HL-60 (cell line): ENCODE measurements at regions not wholly inside any gene's neighbourhood (a gene's known extent, or its start where the extent isn't known, plus 50 kb on each side); places are given as distances from the start of the nearest gene placed in this dataset.

Source experiments
- DNase-seq, 2 experiments: peaks; one replicate each; pipeline ENCODE4 v3.0.0-alpha.2; 2010 to 2020; ENCODE audit warnings: low read depth in 1 of 2, low spot score in 1 of 2
- H3K27ac ChIP-seq: fragments of 250-450 bp; sonication (Bioruptor Pico); replicated peaks from 2 replicates; pipeline ENCODE4 v1.5.1; 2020; ENCODE audit warnings: mild to moderate bottlenecking, moderate library complexity
- H3K27me3 ChIP-seq: fragments of 250-450 bp; sonication (Bioruptor Pico); 2 replicates; pipeline ENCODE4 v1.5.1; 2021; ENCODE audit warnings: mild to moderate bottlenecking, moderate library complexity; ENCODE audit not compliant: insufficient read depth, poor library complexity, severe bottlenecking
- H3K4me3 ChIP-seq: replicated peaks from 2 replicates; pipeline ENCODE4 v1.5.1; 2011; ENCODE audit warnings: mild to moderate bottlenecking, control low read depth, low read length; ENCODE audit not compliant: insufficient read depth
- GABPA ChIP-seq: IDR thresholded peaks from 2 replicates; pipeline ENCODE4 v1.6.1; 2012; ENCODE audit warnings: low read depth
- POLR2AphosphoS5 ChIP-seq: IDR thresholded peaks from 2 replicates; pipeline ENCODE4 v1.6.1; 2012; ENCODE audit warnings: low read depth
- SPI1 ChIP-seq: IDR thresholded peaks from 2 replicates; pipeline ENCODE4 v1.6.1; 2012; ENCODE audit warnings: low read depth, mild to moderate bottlenecking, borderline replicate concordance
- TF ChIP-seq, protein P1 (sequence below): IDR thresholded peaks from one replicate; pipeline ENCODE4 v1.5.1; 2011; ENCODE audit warnings: low read length, control low read depth, inconsistent platforms; ENCODE audit not compliant: insufficient read depth
- TF ChIP-seq, protein P2 (sequence below): IDR thresholded peaks from 2 replicates; pipeline ENCODE4 v1.6.1; 2012; ENCODE audit warnings: low read depth; ENCODE audit not compliant: insufficient replicate concordance

DNA sequence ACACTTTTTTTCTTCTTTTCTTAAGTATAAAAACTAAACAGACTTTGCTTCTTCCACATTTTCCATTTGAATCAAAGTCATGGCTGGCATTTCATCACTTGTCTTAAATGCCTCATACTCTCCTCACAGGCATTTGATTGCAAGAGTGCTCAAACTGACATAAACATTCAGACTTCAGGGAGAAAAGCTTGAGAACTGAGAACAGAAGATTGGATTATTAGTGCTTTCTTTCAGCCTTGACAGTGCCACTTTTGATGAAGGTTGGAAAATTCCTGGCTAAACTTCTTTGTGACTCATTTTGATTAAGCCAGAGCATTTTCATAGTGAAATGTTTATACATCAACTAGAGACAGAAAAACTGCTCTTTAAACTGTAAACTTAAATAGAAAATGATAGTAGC, 544.4 kb downstream of the DIPK2A start:
- no peak for TF ChIP-seq SPI1
- TF ChIP-seq POLR2AphosphoS5: no peak
- no peak for TF ChIP-seq GABPA
- TF ChIP-seq, protein P1, sequence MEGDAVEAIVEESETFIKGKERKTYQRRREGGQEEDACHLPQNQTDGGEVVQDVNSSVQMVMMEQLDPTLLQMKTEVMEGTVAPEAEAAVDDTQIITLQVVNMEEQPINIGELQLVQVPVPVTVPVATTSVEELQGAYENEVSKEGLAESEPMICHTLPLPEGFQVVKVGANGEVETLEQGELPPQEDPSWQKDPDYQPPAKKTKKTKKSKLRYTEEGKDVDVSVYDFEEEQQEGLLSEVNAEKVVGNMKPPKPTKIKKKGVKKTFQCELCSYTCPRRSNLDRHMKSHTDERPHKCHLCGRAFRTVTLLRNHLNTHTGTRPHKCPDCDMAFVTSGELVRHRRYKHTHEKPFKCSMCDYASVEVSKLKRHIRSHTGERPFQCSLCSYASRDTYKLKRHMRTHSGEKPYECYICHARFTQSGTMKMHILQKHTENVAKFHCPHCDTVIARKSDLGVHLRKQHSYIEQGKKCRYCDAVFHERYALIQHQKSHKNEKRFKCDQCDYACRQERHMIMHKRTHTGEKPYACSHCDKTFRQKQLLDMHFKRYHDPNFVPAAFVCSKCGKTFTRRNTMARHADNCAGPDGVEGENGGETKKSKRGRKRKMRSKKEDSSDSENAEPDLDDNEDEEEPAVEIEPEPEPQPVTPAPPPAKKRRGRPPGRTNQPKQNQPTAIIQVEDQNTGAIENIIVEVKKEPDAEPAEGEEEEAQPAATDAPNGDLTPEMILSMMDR: no peak
- TF ChIP-seq, protein P2, sequence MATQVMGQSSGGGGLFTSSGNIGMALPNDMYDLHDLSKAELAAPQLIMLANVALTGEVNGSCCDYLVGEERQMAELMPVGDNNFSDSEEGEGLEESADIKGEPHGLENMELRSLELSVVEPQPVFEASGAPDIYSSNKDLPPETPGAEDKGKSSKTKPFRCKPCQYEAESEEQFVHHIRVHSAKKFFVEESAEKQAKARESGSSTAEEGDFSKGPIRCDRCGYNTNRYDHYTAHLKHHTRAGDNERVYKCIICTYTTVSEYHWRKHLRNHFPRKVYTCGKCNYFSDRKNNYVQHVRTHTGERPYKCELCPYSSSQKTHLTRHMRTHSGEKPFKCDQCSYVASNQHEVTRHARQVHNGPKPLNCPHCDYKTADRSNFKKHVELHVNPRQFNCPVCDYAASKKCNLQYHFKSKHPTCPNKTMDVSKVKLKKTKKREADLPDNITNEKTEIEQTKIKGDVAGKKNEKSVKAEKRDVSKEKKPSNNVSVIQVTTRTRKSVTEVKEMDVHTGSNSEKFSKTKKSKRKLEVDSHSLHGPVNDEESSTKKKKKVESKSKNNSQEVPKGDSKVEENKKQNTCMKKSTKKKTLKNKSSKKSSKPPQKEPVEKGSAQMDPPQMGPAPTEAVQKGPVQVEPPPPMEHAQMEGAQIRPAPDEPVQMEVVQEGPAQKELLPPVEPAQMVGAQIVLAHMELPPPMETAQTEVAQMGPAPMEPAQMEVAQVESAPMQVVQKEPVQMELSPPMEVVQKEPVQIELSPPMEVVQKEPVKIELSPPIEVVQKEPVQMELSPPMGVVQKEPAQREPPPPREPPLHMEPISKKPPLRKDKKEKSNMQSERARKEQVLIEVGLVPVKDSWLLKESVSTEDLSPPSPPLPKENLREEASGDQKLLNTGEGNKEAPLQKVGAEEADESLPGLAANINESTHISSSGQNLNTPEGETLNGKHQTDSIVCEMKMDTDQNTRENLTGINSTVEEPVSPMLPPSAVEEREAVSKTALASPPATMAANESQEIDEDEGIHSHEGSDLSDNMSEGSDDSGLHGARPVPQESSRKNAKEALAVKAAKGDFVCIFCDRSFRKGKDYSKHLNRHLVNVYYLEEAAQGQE: no peak
- DNase-seq: no peak
- H3K4me3 ChIP-seq: no peak overlapping the region
- H3K27me3 ChIP-seq: no peaks in the 10 kb centered on the region
- H3K27ac ChIP-seq: no peak overlapping the region

DNA sequence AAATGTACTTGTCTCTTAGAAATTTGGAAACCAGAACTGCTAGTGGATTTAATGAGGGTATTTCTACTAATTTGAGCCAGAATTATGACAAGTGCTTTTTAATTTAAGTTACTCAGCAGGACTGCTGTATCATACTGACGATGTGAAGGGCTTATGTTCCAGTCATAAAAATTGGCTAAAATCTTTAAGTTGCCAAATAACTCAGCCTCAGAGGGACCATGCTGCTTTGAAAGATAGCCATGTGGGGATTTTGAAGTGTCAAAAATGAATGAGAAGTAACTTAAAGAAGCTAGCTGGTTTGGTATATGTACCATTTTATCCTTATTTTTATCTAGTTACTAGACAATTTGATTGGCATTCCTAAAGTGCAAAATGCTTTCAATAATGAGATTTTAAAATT, 545.0 kb downstream of the DIPK2A start:
- TF ChIP-seq, protein P2: no peak
- TF ChIP-seq POLR2AphosphoS5: no peak
- no peak for TF ChIP-seq SPI1
- no peak for TF ChIP-seq GABPA
- TF ChIP-seq, protein P1: no peak
- Histone ChIP-seq H3K27ac (no peak overlapping the region), H3K4me3 (no peak overlapping the region), H3K27me3 (no peaks in the 10 kb centered on the region)
- no peak for DNase-seq

DNA sequence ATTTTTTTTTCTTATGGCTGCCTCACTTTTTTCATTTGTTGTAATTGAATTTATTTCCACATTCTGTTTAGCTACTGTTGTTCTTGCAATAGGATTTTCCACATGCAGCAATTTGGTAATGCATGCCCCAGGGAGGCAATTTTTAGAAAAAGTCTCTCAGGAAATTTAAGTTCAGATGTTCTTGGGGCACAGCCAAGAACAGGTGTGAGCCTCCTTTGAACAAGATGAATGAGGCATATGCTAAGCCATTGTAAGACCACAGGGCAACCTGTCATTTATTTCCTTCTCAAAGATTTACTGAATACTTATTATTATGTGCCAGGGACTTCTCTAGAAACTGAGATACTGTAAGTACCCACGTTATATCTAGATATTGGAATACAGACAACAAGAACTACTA, 549.5 kb downstream of the DIPK2A start:
- no peak overlapping the region for H3K27ac ChIP-seq
- DNase-seq: no peak
- H3K4me3 ChIP-seq: no peak overlapping the region
- H3K27me3 ChIP-seq: no peaks in the 10 kb centered on the region
- no peak for TF ChIP-seq SPI1

DNA sequence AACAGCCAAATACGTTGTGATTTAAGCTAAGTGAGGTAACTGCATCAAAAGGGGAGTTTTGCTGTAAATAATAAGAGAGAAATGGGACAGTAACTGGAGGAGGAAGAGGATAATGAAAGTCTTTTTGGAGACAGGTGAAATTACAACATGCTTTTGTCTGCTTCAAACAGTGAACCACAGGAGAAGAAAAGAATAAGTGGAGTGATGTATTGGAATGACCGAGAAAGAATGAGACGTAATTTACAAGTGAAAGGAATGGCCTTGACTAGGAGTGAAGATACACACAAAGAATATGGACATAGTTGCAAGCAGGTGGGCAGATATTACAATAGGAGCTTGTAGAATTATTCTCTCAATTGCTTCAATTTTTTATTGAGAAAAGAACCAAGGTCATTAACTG, 550.8 kb downstream of the DIPK2A start:
- Histone ChIP-seq H3K4me3 (no peak overlapping the region), H3K27me3 (no peaks in the 10 kb centered on the region), H3K27ac (no peak overlapping the region)
- TF ChIP-seq SPI1 (no peak), GABPA (no peak), POLR2AphosphoS5 (no peak)
- TF ChIP-seq, protein P2: no peak
- TF ChIP-seq, protein P1: no peak
- DNase-seq: no peak
